Gastrocnemius medialis (tissue), 4 donors: ENCODE measurements at regions not wholly inside any gene's neighbourhood (a gene's known extent, or its start where the extent isn't known, plus 50 kb on each side); places are given as distances from the start of the nearest gene placed in this dataset.

Source experiments
- POLR2A ChIP-seq, 2 donors: fragments of 450-650 bp; IDR thresholded peaks; one replicate each; pipeline ENCODE4 v1.6.1; 2017; ENCODE audit warnings: antibody characterized with exemption in 2 of 2, mild to moderate bottlenecking in 2 of 2, moderate library complexity in 2 of 2
- TF ChIP-seq, protein P1 (sequence below), 5 experiments: fragments of 450-650 bp in 3 of 5; fragments of 200-600 bp in 2 of 5; sonication (generic) in 2 of 5; IDR thresholded peaks in 4 of 5; conservative IDR thresholded peaks in 1 of 5; 1 replicate in 4 of 5; 2 replicates in 1 of 5; pipeline ENCODE4 v1.5.1; 2016 to 2019; ENCODE audit warnings: antibody characterized with exemption in 5 of 5, mild to moderate bottlenecking in 3 of 5, moderate library complexity in 3 of 5

DNA sequence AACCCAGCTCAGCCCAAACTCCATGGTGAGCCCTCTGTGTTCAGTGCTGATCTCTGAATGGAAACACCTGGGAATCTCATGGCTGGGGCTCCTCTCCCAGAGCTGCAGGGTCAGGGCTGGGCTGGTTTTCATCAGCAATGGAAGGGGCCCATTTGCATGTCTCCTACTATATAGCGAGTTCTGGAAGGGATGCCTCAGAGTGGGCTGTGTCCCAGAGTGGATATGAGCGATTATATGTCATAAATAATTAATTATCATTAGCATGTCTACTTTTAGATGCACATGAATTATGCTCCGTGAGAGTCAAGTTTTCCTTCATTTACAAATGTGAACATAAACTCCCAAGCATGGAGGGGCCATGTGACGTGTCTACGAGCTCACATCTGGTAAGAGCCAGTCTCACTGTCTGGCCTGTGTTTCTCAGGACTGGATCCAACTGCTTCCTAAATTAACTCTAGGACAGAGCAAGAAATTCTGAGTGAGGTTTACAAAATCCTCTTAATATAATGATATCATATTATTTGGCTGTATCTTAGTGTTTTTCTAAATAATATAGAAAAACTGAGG lies 553.4 kb downstream of the GOLGA6L6 start:
- TF ChIP-seq POLR2A (IDR thresholded peaks at IDR 0.05), result no peak
- TF ChIP-seq, protein P1, sequence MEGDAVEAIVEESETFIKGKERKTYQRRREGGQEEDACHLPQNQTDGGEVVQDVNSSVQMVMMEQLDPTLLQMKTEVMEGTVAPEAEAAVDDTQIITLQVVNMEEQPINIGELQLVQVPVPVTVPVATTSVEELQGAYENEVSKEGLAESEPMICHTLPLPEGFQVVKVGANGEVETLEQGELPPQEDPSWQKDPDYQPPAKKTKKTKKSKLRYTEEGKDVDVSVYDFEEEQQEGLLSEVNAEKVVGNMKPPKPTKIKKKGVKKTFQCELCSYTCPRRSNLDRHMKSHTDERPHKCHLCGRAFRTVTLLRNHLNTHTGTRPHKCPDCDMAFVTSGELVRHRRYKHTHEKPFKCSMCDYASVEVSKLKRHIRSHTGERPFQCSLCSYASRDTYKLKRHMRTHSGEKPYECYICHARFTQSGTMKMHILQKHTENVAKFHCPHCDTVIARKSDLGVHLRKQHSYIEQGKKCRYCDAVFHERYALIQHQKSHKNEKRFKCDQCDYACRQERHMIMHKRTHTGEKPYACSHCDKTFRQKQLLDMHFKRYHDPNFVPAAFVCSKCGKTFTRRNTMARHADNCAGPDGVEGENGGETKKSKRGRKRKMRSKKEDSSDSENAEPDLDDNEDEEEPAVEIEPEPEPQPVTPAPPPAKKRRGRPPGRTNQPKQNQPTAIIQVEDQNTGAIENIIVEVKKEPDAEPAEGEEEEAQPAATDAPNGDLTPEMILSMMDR (IDR thresholded peaks at IDR 0.05 in 4 of 5, conservative IDR thresholded peaks at IDR 0.05 in 1 of 5), result no peak
